A549 (cell line): ENCODE measurements at regions not wholly inside any gene's neighbourhood (a gene's known extent, or its start where the extent isn't known, plus 50 kb on each side); places are given as distances from the start of the nearest gene placed in this dataset.

Experiments
- CEBPB ChIP-seq, 2 experiments: fragments of >200 bp in 1 of 2; sonication (Bioruptor Twin) in 1 of 2; formaldehyde crosslinking in 1 of 2; IDR thresholded peaks; 2 replicates each; pipeline ENCODE4 v1.6.1; 2012 to 2016
- ELK1 ChIP-seq: fragments of 150-350 bp; IDR thresholded peaks from 2 replicates; pipeline ENCODE4 v1.6.1; 2014; ENCODE audit warnings: low read depth, mild to moderate bottlenecking, low read length
- POLR2A ChIP-seq: IDR thresholded peaks from 2 replicates; pipeline ENCODE4 v1.6.1; 2012; ENCODE audit warnings: mild to moderate bottlenecking, low read length
- RARB ChIP-seq: fragments of 250-450 bp; sonication (Bioruptor Pico); IDR thresholded peaks from 2 replicates; pipeline ENCODE4 v1.8.0; 2021; ENCODE audit warnings: mild to moderate bottlenecking, moderate library complexity
- SMC3 ChIP-seq: fragments of >200 bp; sonication (Bioruptor Twin); formaldehyde crosslinking; IDR thresholded peaks from 3 replicates; pipeline ENCODE4 v1.6.1; 2018; ENCODE audit warnings: inconsistent platforms
- TF ChIP-seq, protein P1 (sequence below): fragments of >200 bp; sonication (Bioruptor Twin); formaldehyde crosslinking; IDR thresholded peaks from 3 replicates; pipeline ENCODE4 v1.5.1; 2016

DNA sequence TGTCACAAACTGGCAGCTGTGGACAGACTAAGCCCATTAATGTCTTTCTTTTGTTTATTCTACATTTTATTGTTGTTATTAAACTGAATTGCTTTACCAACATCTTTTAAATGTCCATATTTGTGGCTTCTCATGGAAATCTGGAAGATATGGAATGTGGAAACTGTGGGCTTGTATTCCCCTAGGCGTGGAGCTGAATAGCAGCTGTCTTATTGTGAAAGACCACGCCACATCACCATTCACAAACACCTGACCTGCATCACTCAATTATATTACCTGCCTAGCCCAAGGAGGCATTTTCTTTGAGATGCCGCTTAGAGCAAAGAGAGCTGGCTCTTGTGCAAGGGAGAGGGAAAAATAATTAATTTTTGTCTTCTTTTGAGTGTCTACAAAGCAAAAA is 96.9 kb upstream of the GPRIN3 start:
- TF ChIP-seq ELK1 (no peak), SMC3 (no peak), CEBPB (IDR thresholded peaks at IDR 0.05) (no peak), POLR2A (no peak), RARB (CRISPR knock-in tag) (no peak)
- TF ChIP-seq, protein P1, sequence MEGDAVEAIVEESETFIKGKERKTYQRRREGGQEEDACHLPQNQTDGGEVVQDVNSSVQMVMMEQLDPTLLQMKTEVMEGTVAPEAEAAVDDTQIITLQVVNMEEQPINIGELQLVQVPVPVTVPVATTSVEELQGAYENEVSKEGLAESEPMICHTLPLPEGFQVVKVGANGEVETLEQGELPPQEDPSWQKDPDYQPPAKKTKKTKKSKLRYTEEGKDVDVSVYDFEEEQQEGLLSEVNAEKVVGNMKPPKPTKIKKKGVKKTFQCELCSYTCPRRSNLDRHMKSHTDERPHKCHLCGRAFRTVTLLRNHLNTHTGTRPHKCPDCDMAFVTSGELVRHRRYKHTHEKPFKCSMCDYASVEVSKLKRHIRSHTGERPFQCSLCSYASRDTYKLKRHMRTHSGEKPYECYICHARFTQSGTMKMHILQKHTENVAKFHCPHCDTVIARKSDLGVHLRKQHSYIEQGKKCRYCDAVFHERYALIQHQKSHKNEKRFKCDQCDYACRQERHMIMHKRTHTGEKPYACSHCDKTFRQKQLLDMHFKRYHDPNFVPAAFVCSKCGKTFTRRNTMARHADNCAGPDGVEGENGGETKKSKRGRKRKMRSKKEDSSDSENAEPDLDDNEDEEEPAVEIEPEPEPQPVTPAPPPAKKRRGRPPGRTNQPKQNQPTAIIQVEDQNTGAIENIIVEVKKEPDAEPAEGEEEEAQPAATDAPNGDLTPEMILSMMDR = no peak
